GM21390 (cell line): ENCODE measurements at regions not wholly inside any gene's neighbourhood (a gene's known extent, or its start where the extent isn't known, plus 50 kb on each side); places are given as distances from the start of the nearest gene placed in this dataset.

Experiments
- ATAC-seq: cut with Tn5 transposase; IDR thresholded peaks from one replicate; pipeline ENCODE4 v1.9.1; 2021; ENCODE audit not compliant: unreplicated experiment

GRCh38 chr4:178689926-178690325 lies 1247.7 kb upstream of the AGA start:
- no peak for ATAC-seq

DNA sequence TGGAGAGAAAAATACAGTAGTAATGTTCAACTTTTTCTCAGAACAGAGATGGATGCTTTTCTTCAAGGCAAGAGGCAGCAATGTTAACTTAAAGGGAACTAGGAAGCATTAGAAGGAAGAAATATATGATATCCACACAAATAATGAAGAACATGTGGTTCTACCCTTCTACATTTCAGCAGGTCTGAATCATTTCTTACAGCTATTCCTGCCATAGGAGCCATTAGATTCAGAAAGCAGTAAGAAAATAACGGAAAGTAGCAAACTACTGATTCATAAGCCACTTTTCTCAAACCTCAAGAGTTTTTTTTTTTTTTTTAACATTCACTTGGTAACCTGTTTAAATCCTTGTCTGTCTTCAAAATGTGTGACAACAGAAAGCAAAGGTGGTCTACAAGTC lies 1251.6 kb upstream of the AGA start:
- no peak for ATAC-seq

GRCh38 chr4:178696515-178696914 lies 1254.3 kb upstream of the AGA start:
- ATAC-seq = no peak

GRCh38 chr4:178712486-178712885 lies 1270.2 kb upstream of the AGA start:
- ATAC-seq = no peak

- no peak for ATAC-seq
Observed at GRCh38 chr4:178738026-178738425, 1295.8 kb upstream of the AGA start.

- no peak for ATAC-seq
Observed at GRCh38 chr4:178745203-178745602, 1303.0 kb upstream of the AGA start.

DNA sequence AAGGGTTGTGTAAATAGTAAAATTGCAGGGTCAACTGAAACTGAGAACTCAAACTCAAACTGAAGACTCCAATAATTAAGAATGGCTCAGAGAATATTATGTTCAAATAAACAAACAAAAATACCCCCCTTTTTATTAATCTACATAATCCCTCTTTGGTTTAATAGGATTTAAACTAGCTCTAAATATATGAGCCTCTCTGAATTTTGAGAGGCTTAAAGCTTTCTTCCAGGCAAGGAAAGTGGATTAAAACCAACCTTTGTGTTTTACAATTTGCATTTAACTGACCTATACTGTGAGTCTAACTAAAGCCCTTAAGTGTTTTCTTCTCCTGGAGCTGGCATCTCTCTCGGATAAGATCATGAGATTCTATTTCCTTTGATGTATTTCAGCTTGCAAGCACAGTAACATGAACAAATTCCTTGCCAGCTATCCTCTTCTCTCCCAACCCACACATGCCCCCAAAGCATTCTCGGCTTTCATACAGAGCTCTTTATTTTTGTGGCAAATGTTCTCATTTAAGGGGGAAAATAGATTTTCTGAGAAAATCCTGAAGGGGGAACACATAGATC lies 1310.8 kb upstream of the AGA start:
- ATAC-seq = no peak

DNA sequence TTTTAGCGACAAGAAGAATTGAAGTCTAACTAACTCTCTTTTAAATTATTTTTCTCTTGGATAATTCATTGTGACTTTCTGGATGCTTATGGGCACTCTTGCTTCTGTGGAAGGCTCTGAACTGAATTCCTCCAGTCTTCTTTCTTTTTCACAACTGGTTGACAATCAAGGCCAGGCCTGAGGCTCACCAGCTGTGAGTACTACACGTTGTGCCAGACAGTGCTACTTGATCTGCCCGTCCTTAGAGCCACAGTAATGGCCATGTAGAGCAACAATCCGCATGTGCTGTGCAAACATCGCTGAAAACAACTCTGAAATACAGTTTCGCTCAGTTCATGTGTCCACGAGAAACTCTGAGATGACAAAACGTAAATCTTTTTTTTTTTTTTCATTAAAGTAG lies 1336.3 kb upstream of the AGA start:
- ATAC-seq = no peak

GRCh38 chr4:178781779-178782178 lies 1339.5 kb upstream of the AGA start:
- ATAC-seq = no peak

DNA sequence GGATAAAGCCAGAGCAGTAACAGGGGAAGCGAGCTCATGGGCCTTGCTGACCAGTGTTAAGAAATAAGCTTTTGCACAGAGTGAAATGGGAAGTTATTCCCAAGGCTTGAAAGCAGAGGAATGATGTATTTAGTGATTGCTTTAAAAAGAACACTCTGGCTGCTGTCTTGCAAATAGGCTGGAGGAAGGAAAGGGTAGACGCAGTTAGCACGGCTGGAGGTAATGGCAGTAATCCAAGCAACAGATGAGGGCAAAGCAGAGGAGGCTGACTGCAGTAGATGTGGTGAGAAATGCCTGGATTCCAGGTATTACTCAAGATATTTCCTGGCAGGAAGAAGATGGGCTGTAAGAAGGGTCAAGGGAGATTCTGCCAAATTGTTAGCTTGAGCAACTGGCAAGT lies 1342.3 kb upstream of the AGA start:
- ATAC-seq = no peak

GRCh38 chr4:178789279-178789678 lies 1347.0 kb upstream of the AGA start:
- ATAC-seq = no peak

- no peak for ATAC-seq
Observed at GRCh38 chr4:178799204-178799603, 1357.0 kb upstream of the AGA start.

GRCh38 chr4:178808106-178808505 lies 1365.9 kb upstream of the AGA start:
- no peak for ATAC-seq

DNA sequence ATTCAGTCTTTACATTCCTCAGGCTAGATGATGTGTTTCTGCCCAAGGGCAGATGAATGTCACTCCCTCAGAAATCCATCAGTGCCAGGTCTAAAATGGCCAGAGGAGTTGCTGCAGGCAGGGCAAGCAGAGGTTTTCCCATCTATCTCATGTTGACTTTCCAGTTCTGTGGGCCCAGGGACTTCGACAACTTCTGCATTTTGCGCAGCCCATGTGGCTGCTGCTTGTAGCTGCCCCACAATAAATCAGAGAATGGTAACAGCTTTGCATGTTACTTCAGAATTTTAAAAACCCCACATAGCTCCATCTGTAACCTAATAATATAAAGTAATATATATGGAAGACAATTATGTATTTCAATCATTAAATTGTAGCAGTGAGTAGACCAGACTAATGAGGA lies 1367.7 kb upstream of the AGA start:
- ATAC-seq = no peak

DNA sequence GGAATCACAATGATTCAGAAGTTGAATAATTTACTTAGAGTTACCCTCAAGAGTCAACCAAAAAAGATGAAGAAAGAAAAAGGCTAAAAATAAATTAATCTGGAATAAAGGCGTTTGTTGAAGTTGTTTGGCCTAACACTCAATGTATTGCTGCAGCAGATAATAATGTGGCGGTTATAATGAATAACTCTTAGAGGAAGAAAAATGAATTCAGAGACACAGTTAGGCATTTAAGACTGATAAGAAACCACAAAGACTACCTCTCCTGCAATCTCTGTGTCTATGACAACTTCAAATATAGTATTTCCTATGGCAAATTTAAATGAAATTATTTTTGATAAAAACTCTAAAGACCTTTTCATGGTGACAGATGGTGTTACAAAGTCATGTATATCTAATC lies 1369.1 kb upstream of the AGA start:
- no peak for ATAC-seq

GRCh38 chr4:178812866-178813265 lies 1370.6 kb upstream of the AGA start:
- no peak for ATAC-seq

GRCh38 chr4:178814908-178815307 lies 1372.7 kb upstream of the AGA start:
- ATAC-seq = no peak

GRCh38 chr4:178823673-178824295 lies 1381.5 kb upstream of the AGA start:
- ATAC-seq = no peak

DNA sequence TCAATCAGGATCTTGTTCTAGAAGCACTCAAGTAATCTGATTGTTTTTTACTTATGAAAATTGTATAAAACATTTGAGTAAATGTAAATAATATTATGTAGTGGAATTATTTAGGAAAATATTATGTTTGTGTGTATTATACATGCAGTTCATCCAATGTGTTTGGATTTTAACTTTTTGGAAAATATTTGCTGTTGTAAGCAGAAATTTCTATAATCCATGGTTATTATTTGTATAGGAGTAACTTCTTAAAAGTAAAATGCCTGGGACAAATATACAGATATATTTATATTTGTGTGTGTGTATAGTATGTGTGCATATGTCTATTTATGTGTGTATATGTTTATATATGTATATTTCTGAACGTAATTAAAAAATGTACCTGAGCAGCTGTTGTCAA lies 1394.6 kb upstream of the AGA start:
- no peak for ATAC-seq

GRCh38 chr4:178838776-178839175 lies 1396.5 kb upstream of the AGA start:
- no peak for ATAC-seq

- ATAC-seq = no peak
Observed at GRCh38 chr4:178856139-178856800, 1414.0 kb upstream of the AGA start.

DNA sequence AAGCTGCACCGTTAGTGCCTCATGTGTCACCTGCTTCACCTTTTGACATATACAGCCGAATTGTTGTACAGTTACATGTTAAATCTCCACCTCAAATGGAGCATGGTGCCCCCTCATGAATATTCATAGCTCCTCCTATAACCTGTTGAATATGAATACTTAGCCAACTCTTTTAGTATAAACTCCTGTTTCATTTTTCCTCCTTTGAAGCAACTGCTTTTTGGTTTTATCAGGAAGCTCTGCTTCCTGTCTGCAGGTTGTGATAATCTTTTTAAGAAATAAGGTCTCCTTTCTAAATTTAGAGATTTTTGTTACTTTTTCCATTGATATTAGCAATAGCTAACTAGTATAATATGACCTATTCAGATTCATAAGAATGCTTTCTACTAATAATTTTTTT lies 1429.2 kb upstream of the AGA start:
- no peak for ATAC-seq

GRCh38 chr4:178881937-178882336 lies 1439.7 kb upstream of the AGA start:
- no peak for ATAC-seq
